ENCODE measurements at regions not wholly inside any gene's neighbourhood (a gene's known extent, or its start where the extent isn't known, plus 50 kb on each side); places are given as distances from the start of the nearest gene placed in this dataset.

- TF ChIP-seq RERE (CRISPR knock-in tag; IDR thresholded peaks at IDR 0.05; ENCODE audit: borderline replicate concordance) (no peak), KLF13 (tag; IDR thresholded peaks at IDR 0.05; ENCODE audit: borderline replicate concordance, low read depth) (no peak), BHLHE40 (IDR thresholded peaks at IDR 0.05; ENCODE audit: low read length) (no peak), ATF1 (CRISPR knock-in tag; IDR thresholded peaks at IDR 0.05) (no peak), ATF1 (tag; IDR thresholded peaks at IDR 0.05) (no peak), THAP12 (CRISPR knock-in tag; IDR thresholded peaks at IDR 0.05) (no peak), BRCA1 (IDR thresholded peaks at IDR 0.05) (no peak), BRCA1 (CRISPR knock-in tag; IDR thresholded peaks at IDR 0.05) (no peak), FOXJ3 (CRISPR knock-in tag; IDR thresholded peaks at IDR 0.05) (no peak), ZNF586 (CRISPR knock-in tag; conservative IDR thresholded peaks at IDR 0.05) (no peak), ZSCAN29 (IDR thresholded peaks at IDR 0.05) (no peak), CTCF (IDR thresholded peaks at IDR 0.05 in 2 of 3, conservative IDR thresholded peaks at IDR 0.05 in 1 of 3; ENCODE audit: insufficient read depth in 2 of 3, low read depth in 1 of 3, low read length in 3 of 3) (peak; percentile 56 to 82 (median 77)), RAD21 (CRISPR knock-in tag; conservative IDR thresholded peaks at IDR 0.05 in 1 of 2, IDR thresholded peaks at IDR 0.05 in 1 of 2) (peak; percentile 66 to 74), USF2 (CRISPR knock-in tag; IDR thresholded peaks at IDR 0.05) (no peak), MCM7 (IDR thresholded peaks at IDR 0.05) (no peak)
These were observed 156.3 kb downstream of the SUCLG1 start (continued) for GRCh38 chr2:84302513-84303412.
